GM06990 (cell line): ENCODE measurements at regions not wholly inside any gene's neighbourhood (a gene's known extent, or its start where the extent isn't known, plus 50 kb on each side); places are given as distances from the start of the nearest gene placed in this dataset.

Experiments used
- DNase-seq: peaks from one replicate; pipeline ENCODE4 v3.0.0-alpha.2; 2011; ENCODE audit not compliant: insufficient read length; ENCODE audit errors: extremely low read depth
- H3K27me3 ChIP-seq: replicated peaks from 2 replicates; pipeline ENCODE4 v1.6.0; 2011; ENCODE audit warnings: low read length; ENCODE audit not compliant: control insufficient read depth, insufficient read depth
- H3K36me3 ChIP-seq: 2 replicates; pipeline ENCODE4 v1.5.1; 2011; ENCODE audit warnings: low read length; ENCODE audit not compliant: control insufficient read depth, insufficient read depth
- H3K4me3 ChIP-seq: replicated peaks from 2 replicates; pipeline ENCODE4 v1.5.1; 2011; ENCODE audit warnings: low read depth, mild to moderate bottlenecking, control low read depth, low read length
- CTCF ChIP-seq: IDR thresholded peaks from 2 replicates; pipeline ENCODE4 v1.5.1; 2011; ENCODE audit warnings: low read length, control low read depth, mild to moderate bottlenecking, inconsistent platforms; ENCODE audit not compliant: insufficient read depth, poor library complexity, severe bottlenecking

GRCh38 chr10:118216020-118216419 lies 126.1 kb downstream of the FAM204A start:
- H3K36me3 ChIP-seq, result no peaks in the 10 kb centered on the region
- no peak overlapping the region for H3K4me3 ChIP-seq
- no peaks in the 10 kb centered on the region; the same call in 1 of the 2 replicates for H3K27me3 ChIP-seq
- no peak for TF ChIP-seq CTCF
- no peak for DNase-seq

DNA sequence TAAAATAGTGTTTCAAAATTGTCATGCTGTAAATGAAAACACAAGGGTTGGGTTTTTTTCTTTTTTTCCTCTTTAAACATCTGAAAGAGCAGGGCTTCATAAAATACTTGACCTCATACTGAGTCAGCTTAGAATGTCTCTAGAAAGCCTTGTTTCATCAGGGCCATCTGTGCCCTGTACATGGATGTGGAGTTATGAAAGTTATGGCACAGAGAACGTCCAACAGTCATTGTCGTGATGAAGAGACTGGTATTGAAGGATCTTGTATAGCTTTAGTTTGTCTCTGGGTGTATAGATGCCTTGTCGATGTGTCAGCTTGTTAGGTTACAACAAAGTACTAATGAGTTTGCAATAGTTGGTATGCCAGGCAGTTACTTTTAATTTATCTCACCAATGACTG lies 127.3 kb downstream of the FAM204A start:
- no peak for TF ChIP-seq CTCF
- Histone ChIP-seq H3K4me3 (no peak overlapping the region), H3K36me3 (no peaks in the 10 kb centered on the region), H3K27me3 (no peaks in the 10 kb centered on the region; the same call in 1 of the 2 replicates)
- no peak for DNase-seq

- H3K36me3 ChIP-seq, result no peaks in the 10 kb centered on the region
- H3K4me3 ChIP-seq, result no peak overlapping the region
- H3K27me3 ChIP-seq, result no peaks in the 10 kb centered on the region; the same call in 1 of the 2 replicates
- no peak for DNase-seq
- TF ChIP-seq CTCF, result no peak
Observed at GRCh38 chr10:118213436-118213835, 128.7 kb downstream of the FAM204A start.

- no peak for TF ChIP-seq CTCF
Observed at GRCh38 chr10:118210276-118210675, 131.8 kb downstream of the FAM204A start.

DNA sequence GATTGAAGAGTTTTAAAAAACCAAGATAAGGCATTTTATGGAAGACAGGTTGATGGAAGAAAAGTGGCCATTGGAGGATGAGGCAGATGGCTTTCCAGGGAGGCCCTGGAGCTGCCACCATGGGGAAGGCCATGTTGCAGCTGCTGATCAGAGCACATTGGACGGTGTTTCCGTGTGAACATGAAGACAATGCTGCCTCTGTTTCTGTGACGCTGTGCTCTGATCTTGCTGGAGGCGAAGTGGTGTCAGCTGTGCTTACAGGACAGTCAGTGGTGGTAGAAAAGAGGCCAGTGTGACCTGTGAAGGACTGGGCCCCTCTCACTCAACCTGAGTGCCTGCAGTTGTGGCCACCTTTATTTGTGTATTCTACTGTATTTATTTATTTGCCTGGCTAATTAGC lies 132.9 kb downstream of the FAM204A start:
- H3K4me3 ChIP-seq, result no peak overlapping the region
- H3K27me3 ChIP-seq, result no peaks in the 10 kb centered on the region
- no peaks in the 10 kb centered on the region for H3K36me3 ChIP-seq
- DNase-seq, result no peak
- TF ChIP-seq CTCF, result no peak

More at GRCh38 chr10:118210276-118210675, 131.8 kb downstream of the FAM204A start:
- Histone ChIP-seq H3K4me3 (no peak overlapping the region), H3K36me3 (no peaks in the 10 kb centered on the region), H3K27me3 (no peaks in the 10 kb centered on the region)
- no peak for DNase-seq

DNA sequence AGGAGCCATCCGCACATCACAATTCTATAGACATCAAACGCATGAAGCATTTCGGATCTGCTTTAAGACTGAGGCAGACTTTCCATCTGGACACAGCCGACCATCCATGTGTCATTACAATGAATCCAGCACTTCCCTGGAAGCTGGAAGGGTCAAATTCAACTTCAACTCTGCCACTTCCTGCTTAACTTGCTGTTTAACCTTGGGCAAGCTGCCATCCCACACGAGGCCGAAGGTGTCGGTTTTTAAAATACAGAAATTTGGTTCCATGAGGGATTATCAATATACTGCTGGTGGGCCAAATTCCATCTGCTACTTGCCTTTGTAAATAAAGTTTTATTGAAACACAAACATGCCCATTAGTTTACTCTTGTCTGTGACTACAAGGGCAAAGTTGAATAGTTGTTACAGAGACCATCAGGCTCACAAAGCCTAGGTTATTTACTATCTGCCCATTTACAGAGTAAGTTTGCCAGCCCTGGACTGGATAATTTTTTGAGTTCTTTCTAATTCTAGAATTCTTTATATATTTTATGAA lies 134.6 kb downstream of the FAM204A start:
- Histone ChIP-seq H3K36me3 (no peaks in the 10 kb centered on the region), H3K27me3 (no peaks in the 10 kb centered on the region), H3K4me3 (no peak overlapping the region)
- TF ChIP-seq CTCF, result no peak
- no peak for DNase-seq
